ENCODE measurements at regions not wholly inside any gene's neighbourhood (a gene's known extent, or its start where the extent isn't known, plus 50 kb on each side); places are given as distances from the start of the nearest gene placed in this dataset.

DNA sequence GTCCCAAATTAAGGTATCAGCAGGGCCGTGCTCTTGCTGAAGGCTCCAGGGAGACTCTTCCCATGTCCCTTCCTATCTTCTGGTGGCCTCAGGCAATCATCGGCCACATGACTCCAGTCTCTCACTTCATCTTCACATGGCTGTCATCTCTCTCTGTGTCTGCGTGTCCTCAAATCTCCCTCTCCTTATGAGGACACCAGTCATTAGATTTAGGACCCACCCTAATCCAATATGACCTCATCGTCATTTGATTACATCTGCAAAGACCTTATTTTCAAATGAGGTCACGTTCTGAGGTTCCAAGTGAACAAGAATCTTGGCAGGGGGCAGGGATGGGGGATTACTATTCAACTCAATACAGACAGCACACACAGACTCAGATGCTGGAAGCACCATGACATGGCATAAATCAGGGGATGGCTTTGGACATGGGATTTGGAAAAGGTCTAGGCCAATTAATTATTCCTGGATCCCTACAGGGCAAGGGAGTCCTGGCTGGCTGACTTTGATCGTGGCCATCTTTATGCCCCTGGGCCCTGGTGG lies 210.0 kb upstream of the SKOR2 start:
- Histone ChIP-seq H3K4me3 (ENCODE audit: low read depth in 1 of 2, low read length in 2 of 2) (no peak overlapping the region), H3K27me3 (ENCODE audit: control insufficient read depth in 1 of 2, insufficient read depth in 2 of 2, low read length in 2 of 2) (no peaks in the 10 kb centered on the region), H3K9me3 (ENCODE audit: control insufficient read depth in 2 of 2, insufficient read depth in 1 of 2, low read depth in 1 of 2, low read length in 1 of 2) (no peaks in the 10 kb centered on the region), H3K4me1 (ENCODE audit: control insufficient read depth in 2 of 2, insufficient read depth in 2 of 2, low read length in 1 of 2) (no peaks in the 10 kb centered on the region), H3K27ac (ENCODE audit: low read depth in 2 of 2, low read length in 1 of 2) (no peak overlapping the region), H3K36me3 (ENCODE audit: control insufficient read depth in 2 of 2, insufficient read depth in 2 of 2, low read length in 1 of 2) (no peaks in the 10 kb centered on the region)
- 64 to 67% methylated on average over 6 of the region's 6 CpGs for WGBS, 2 donors

GRCh38 chr18:47458483-47458882 lies 207.0 kb upstream of the SKOR2 start:
- Histone ChIP-seq H3K36me3 (ENCODE audit: control insufficient read depth in 2 of 2, insufficient read depth in 2 of 2, low read length in 1 of 2) (no peaks in the 10 kb centered on the region), H3K27me3 (ENCODE audit: control insufficient read depth in 1 of 2, insufficient read depth in 2 of 2, low read length in 2 of 2) (no peaks in the 10 kb centered on the region), H3K4me3 (ENCODE audit: low read depth in 1 of 2, low read length in 2 of 2) (no peak overlapping the region), H3K9me3 (ENCODE audit: control insufficient read depth in 2 of 2, insufficient read depth in 1 of 2, low read depth in 1 of 2, low read length in 1 of 2) (no peaks in the 10 kb centered on the region), H3K27ac (ENCODE audit: low read depth in 2 of 2, low read length in 1 of 2) (no peak overlapping the region), H3K4me1 (ENCODE audit: control insufficient read depth in 2 of 2, insufficient read depth in 2 of 2, low read length in 1 of 2) (no peaks in the 10 kb centered on the region)

DNA sequence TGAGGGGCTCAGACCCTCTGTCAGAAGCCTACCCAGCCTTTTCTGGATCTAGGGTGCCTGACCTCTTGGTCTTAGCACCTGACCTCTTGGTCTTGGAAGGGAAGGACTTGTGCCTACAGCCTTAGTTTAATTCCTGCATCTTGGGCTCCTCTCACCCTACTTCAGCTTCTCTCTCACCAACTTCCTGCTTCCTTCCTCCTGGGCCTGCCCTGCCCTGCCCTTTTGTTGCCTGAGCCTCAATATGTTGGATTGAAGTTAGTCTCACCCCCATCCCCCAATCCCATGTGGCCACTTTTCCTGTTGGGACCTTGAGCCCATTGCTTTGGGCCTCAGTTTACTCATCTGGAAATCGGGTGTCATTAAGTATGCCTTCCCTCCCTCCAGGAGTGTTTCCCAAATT lies 206.2 kb upstream of the SKOR2 start:
- Histone ChIP-seq H3K36me3 (ENCODE audit: control insufficient read depth in 2 of 2, insufficient read depth in 2 of 2, low read length in 1 of 2) (no peaks in the 10 kb centered on the region), H3K4me1 (ENCODE audit: control insufficient read depth in 2 of 2, insufficient read depth in 2 of 2, low read length in 1 of 2) (no peaks in the 10 kb centered on the region), H3K27ac (ENCODE audit: low read depth in 2 of 2, low read length in 1 of 2) (no peak overlapping the region), H3K9me3 (ENCODE audit: control insufficient read depth in 2 of 2, insufficient read depth in 1 of 2, low read depth in 1 of 2, low read length in 1 of 2) (no peaks in the 10 kb centered on the region), H3K27me3 (ENCODE audit: control insufficient read depth in 1 of 2, insufficient read depth in 2 of 2, low read length in 2 of 2) (no peaks in the 10 kb centered on the region), H3K4me3 (ENCODE audit: low read depth in 1 of 2, low read length in 2 of 2) (no peak overlapping the region)
- 60 to 71% methylated on average over 1 of the region's 1 CpG for WGBS, 2 donors

DNA sequence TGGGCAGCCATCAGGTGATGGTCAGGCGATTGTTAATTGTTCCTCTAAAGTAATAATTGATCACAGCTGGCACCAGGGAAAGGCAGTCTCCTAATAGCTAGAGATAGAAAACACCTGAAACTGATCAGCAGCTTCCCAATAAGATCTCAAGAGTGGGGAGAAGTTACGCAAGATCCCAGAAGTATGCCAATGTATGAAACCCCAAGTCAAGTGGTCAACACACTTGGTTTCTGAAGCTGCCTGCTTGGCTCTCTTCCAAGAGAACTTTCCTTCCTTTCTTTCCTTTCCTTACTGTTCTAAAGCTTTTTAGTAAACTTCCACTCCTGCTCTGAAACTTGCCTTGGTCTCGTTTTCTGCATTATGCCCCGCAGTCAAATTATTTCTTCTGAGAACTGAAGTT lies 201.6 kb upstream of the SKOR2 start:
- Histone ChIP-seq H3K27me3 (ENCODE audit: control insufficient read depth in 1 of 2, insufficient read depth in 2 of 2, low read length in 2 of 2) (no peaks in the 10 kb centered on the region), H3K4me1 (ENCODE audit: control insufficient read depth in 2 of 2, insufficient read depth in 2 of 2, low read length in 1 of 2) (no peaks in the 10 kb centered on the region), H3K9me3 (ENCODE audit: control insufficient read depth in 2 of 2, insufficient read depth in 1 of 2, low read depth in 1 of 2, low read length in 1 of 2) (no peaks in the 10 kb centered on the region), H3K4me3 (ENCODE audit: low read depth in 1 of 2, low read length in 2 of 2) (no peak overlapping the region), H3K36me3 (ENCODE audit: control insufficient read depth in 2 of 2, insufficient read depth in 2 of 2, low read length in 1 of 2) (no peaks in the 10 kb centered on the region), H3K27ac (ENCODE audit: low read depth in 2 of 2, low read length in 1 of 2) (no peak overlapping the region)
- WGBS, 2 donors, result 82 to 89% methylated on average over 4 of the region's 4 CpGs

DNA sequence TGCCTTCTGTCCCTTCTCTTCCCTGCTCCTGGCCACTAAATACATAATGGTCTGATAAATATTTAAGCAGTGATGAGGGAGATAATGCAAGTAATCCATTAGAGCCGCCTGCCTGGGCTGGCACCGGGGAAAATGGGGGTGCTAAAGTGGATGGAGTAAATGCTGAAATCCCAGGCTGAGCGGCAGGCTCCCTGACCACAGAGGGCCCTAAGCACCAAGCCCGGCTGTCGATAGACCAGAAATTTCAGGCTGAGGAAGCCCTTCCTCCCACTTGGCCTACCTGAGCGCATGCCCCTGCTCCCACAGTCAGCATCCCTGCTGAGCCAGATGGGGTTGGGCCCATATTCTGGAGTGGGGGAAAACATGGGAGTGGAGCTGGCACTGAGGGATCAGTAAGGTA lies 197.5 kb upstream of the SKOR2 start:
- peaks cover 0 to 3% of the 10 kb centered on the region in 2 donors for H3K9me3 ChIP-seq (ENCODE audit: control insufficient read depth in 2 of 2, insufficient read depth in 1 of 2, low read depth in 1 of 2, low read length in 1 of 2)
- no peaks in the 10 kb centered on the region for H3K4me1 ChIP-seq (ENCODE audit: control insufficient read depth in 2 of 2, insufficient read depth in 2 of 2, low read length in 1 of 2)
- H3K27me3 ChIP-seq (ENCODE audit: control insufficient read depth in 1 of 2, insufficient read depth in 2 of 2, low read length in 2 of 2), result no peaks in the 10 kb centered on the region
- H3K36me3 ChIP-seq (ENCODE audit: control insufficient read depth in 2 of 2, insufficient read depth in 2 of 2, low read length in 1 of 2), result no peaks in the 10 kb centered on the region
- WGBS, 2 donors, result 74 to 82% methylated on average over 6 of the region's 6 CpGs
- H3K27ac ChIP-seq (ENCODE audit: low read depth in 2 of 2, low read length in 1 of 2), result no peak overlapping the region
- H3K4me3 ChIP-seq (ENCODE audit: low read depth in 1 of 2, low read length in 2 of 2), result no peak overlapping the region

GRCh38 chr18:47441914-47442313 lies 190.5 kb upstream of the SKOR2 start:
- 59 to 64% methylated on average over 4 of the region's 4 CpGs for WGBS, 2 donors
- Histone ChIP-seq H3K9me3 (ENCODE audit: control insufficient read depth in 2 of 2, insufficient read depth in 1 of 2, low read depth in 1 of 2, low read length in 1 of 2) (peaks cover 0 to 3% of the 10 kb centered on the region in 2 donors), H3K4me3 (ENCODE audit: low read depth in 1 of 2, low read length in 2 of 2) (no peak overlapping the region), H3K27ac (ENCODE audit: low read depth in 2 of 2, low read length in 1 of 2) (no peak overlapping the region), H3K27me3 (ENCODE audit: control insufficient read depth in 1 of 2, insufficient read depth in 2 of 2, low read length in 2 of 2) (peaks cover 0 to 2% of the 10 kb centered on the region in 2 donors), H3K4me1 (ENCODE audit: control insufficient read depth in 2 of 2, insufficient read depth in 2 of 2, low read length in 1 of 2) (no peaks in the 10 kb centered on the region), H3K36me3 (ENCODE audit: control insufficient read depth in 2 of 2, insufficient read depth in 2 of 2, low read length in 1 of 2) (no peaks in the 10 kb centered on the region)

GRCh38 chr18:47438001-47438400 lies 186.5 kb upstream of the SKOR2 start:
- Histone ChIP-seq H3K9me3 (ENCODE audit: control insufficient read depth in 2 of 2, insufficient read depth in 1 of 2, low read depth in 1 of 2, low read length in 1 of 2) (peaks cover 0 to 1% of the 10 kb centered on the region in 2 donors), H3K27me3 (ENCODE audit: control insufficient read depth in 1 of 2, insufficient read depth in 2 of 2, low read length in 2 of 2) (no peaks in the 10 kb centered on the region), H3K36me3 (ENCODE audit: control insufficient read depth in 2 of 2, insufficient read depth in 2 of 2, low read length in 1 of 2) (no peaks in the 10 kb centered on the region), H3K27ac (ENCODE audit: low read depth in 2 of 2, low read length in 1 of 2) (no peak overlapping the region), H3K4me3 (ENCODE audit: low read depth in 1 of 2, low read length in 2 of 2) (no peak overlapping the region), H3K4me1 (ENCODE audit: control insufficient read depth in 2 of 2, insufficient read depth in 2 of 2, low read length in 1 of 2) (no peaks in the 10 kb centered on the region)

DNA sequence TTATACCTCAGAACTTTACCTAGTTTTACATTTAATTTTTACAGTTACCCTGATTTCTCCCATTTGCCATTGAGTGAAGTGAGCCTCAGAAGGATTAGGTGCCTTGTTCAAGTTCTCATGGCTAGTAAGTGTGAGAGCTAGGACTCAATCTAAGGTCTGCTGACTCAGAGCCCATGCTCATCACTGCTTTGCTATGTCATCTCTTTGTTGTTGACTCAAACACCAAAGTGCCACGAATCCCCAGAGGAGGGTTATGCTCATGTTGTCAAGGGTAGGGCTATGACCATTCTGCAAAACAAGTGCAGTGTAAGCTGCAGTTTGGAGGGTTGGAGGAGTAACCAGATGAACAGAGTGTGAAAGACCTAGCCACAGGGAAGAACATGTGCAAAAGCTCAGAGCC lies 185.4 kb upstream of the SKOR2 start:
- Histone ChIP-seq H3K9me3 (ENCODE audit: control insufficient read depth in 2 of 2, insufficient read depth in 1 of 2, low read depth in 1 of 2, low read length in 1 of 2) (peaks cover 0 to 2% of the 10 kb centered on the region in 2 donors), H3K4me1 (ENCODE audit: control insufficient read depth in 2 of 2, insufficient read depth in 2 of 2, low read length in 1 of 2) (no peaks in the 10 kb centered on the region), H3K36me3 (ENCODE audit: control insufficient read depth in 2 of 2, insufficient read depth in 2 of 2, low read length in 1 of 2) (no peaks in the 10 kb centered on the region), H3K27ac (ENCODE audit: low read depth in 2 of 2, low read length in 1 of 2) (no peak overlapping the region), H3K4me3 (ENCODE audit: low read depth in 1 of 2, low read length in 2 of 2) (no peak overlapping the region), H3K27me3 (ENCODE audit: control insufficient read depth in 1 of 2, insufficient read depth in 2 of 2, low read length in 2 of 2) (no peaks in the 10 kb centered on the region)
- 24 to 45% methylated on average over 1 of the region's 1 CpG for WGBS, 2 donors

GRCh38 chr18:47434214-47434746 lies 182.8 kb upstream of the SKOR2 start:
- H3K27me3 ChIP-seq (ENCODE audit: control insufficient read depth in 1 of 2, insufficient read depth in 2 of 2, low read length in 2 of 2), result no peaks in the 10 kb centered on the region
- H3K36me3 ChIP-seq (ENCODE audit: control insufficient read depth in 2 of 2, insufficient read depth in 2 of 2, low read length in 1 of 2), result no peaks in the 10 kb centered on the region
- peaks cover 0 to 2% of the 10 kb centered on the region in 2 donors for H3K9me3 ChIP-seq (ENCODE audit: control insufficient read depth in 2 of 2, insufficient read depth in 1 of 2, low read depth in 1 of 2, low read length in 1 of 2)
- 95 to 98% methylated on average over 1 of the region's 1 CpG for WGBS, 2 donors
- H3K27ac ChIP-seq (ENCODE audit: low read depth in 2 of 2, low read length in 1 of 2), result no peak overlapping the region
- H3K4me1 ChIP-seq (ENCODE audit: control insufficient read depth in 2 of 2, insufficient read depth in 2 of 2, low read length in 1 of 2), result no peaks in the 10 kb centered on the region
- H3K4me3 ChIP-seq (ENCODE audit: low read depth in 1 of 2, low read length in 2 of 2), result no peak overlapping the region

DNA sequence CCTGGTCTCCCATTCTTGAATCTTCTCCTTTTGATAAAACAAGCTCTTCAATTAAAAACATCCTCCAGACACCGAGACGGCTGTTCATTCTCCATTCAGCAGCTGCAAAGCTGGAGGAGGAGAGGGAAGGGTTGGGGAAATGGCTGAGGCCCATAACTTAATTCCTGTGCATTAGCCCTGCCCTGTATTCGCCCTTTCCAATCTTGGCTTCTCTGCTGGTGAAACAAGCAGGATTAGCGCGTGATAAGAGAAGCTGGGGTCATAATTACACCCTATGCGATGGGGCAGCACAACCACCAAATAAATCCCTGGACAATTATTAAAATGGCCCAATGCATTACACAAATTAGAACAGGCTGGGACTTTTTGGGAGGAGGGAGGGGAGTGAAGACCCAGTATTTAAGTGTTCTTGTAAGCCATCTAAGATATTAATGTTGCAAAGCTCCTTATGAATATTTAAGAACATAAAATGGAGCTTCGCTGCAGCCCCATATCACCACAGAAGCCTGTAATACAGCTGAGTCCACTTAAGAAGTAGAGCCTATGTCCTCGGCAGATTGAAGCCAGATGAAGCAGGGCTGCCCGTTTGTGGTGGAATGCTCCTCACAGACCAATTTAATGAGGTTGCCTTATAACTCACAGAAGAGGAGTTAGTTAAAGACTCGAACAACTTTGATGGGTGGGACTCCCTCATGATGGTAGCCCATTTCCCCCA lies 176.6 kb upstream of the SKOR2 start:
- H3K27ac ChIP-seq (ENCODE audit: low read depth in 2 of 2, low read length in 1 of 2), result no peak overlapping the region
- peaks cover 0 to 1% of the 10 kb centered on the region in 2 donors for H3K9me3 ChIP-seq (ENCODE audit: control insufficient read depth in 2 of 2, insufficient read depth in 1 of 2, low read depth in 1 of 2, low read length in 1 of 2)
- WGBS, 2 donors, result 65 to 77% methylated on average over 10 of the region's 10 CpGs
- no peaks in the 10 kb centered on the region for H3K27me3 ChIP-seq (ENCODE audit: control insufficient read depth in 1 of 2, insufficient read depth in 2 of 2, low read length in 2 of 2)
- no peaks in the 10 kb centered on the region for H3K4me1 ChIP-seq (ENCODE audit: control insufficient read depth in 2 of 2, insufficient read depth in 2 of 2, low read length in 1 of 2)
- no peaks in the 10 kb centered on the region for H3K36me3 ChIP-seq (ENCODE audit: control insufficient read depth in 2 of 2, insufficient read depth in 2 of 2, low read length in 1 of 2)
- no peak overlapping the region for H3K4me3 ChIP-seq (ENCODE audit: low read depth in 1 of 2, low read length in 2 of 2)

Data from esophagus (tissue), 2 donors.